HG03439 (cell line): ENCODE measurements at regions not wholly inside any gene's neighbourhood (a gene's known extent, or its start where the extent isn't known, plus 50 kb on each side); places are given as distances from the start of the nearest gene placed in this dataset.
"Not testable (repeated sequence)": the region's sequence is repeated elsewhere in the genome, so short reads cannot be mapped to it uniquely, and the experiment has no call there.

Source experiments
- ATAC-seq: cut with Tn5 transposase; IDR thresholded peaks from one replicate; pipeline ENCODE4 v1.9.1; 2021; ENCODE audit warnings: mild to moderate bottlenecking, moderate library complexity; ENCODE audit not compliant: unreplicated experiment

DNA sequence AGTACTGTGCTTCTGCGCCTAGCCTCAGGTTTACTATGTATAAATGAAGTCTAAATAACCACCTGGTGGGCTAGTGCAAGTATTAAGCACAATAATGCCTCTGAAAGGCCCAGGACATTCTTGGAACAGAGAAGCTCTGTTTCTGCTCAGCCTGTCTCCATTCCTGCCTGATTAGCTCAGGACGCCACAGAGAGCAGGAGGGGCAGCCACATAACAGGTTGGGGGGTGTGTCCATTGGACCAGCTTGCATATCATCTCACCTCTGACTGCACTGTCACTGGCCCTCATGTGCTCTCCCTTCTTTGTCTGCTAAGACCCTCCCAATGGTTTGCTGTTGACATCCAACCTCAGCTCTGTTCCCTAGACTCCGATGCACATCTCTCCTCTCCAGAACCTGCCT is 52.8 kb upstream of the IKZF1 start:
- ATAC-seq, result no peak

DNA sequence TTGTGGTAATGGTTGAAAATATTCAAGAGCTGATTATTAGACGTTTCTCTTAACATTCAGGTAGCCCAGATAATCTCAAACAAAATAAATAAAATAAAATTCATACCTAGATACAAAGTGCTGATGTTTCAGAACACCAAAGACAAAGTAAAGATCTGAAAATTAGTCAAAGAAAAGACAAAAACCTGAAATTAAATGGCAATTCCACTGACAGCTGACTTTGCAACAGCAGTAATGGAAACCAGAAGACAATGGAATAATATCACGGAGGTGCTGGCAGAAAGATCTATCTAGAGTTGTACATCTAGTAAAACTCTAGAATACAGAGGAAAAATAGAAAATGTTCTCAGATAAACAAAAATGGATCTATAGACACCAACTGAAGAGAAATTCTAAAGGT is 58.0 kb upstream of the IKZF1 start:
- ATAC-seq, result no peak

DNA sequence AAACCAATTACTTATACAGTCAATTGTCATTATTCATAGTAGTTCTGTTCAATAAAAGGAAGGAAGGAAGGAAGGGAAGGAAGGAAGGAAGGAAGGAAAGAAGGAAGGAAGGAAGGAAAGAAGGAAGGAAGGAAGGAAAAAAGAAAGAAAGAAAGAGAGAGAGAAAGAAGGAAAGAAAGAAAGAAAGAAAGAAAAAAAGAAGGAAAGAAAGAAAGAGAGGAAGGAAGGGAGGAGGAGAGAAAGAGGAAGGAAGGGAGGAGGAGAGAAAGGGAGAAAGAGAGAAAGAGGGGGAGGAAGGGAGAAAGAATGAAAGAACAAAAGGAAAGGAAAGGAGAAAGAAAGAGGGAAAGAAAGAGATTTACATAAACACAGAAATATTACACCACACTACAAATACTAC is 62.4 kb upstream of the IKZF1 start:
- not testable (repeated sequence) for ATAC-seq

DNA sequence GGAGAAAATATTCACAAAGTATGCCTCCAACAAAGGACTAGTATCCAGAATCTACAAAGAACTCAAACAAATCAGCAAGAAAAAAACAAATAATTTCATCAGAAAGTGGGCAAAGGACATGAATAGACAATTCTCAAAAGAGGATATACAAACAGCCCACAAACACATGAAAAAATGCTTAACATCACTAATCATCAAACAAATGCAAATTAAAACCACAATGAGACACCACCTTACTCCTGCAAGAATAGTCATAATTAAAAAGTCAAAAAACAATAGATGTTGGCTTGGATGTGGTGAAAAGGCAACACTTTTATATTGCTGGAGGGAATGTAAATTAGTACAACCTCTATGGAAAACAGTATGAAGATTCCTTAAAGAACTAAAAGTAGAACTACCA is 63.8 kb upstream of the IKZF1 start:
- ATAC-seq, result not testable (repeated sequence)

DNA sequence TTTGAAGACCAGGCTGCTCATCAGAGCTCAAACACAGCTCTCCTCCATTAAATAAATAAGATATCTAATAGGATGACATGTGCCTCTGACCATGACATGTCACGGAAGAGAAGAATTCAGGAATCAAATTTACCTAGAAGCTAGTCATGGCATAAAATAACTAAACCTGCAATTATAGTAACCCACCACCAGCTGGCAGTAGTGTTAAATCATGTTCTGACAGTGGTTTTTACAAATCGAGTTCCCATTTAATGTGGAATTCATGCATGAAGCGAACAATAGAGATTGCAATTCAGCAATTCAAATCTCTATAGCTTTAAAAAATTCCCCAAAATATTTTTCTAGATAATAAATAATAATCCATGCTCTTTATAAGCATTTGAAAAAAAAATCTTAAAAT is 74.6 kb upstream of the IKZF1 start:
- ATAC-seq, result no peak

DNA sequence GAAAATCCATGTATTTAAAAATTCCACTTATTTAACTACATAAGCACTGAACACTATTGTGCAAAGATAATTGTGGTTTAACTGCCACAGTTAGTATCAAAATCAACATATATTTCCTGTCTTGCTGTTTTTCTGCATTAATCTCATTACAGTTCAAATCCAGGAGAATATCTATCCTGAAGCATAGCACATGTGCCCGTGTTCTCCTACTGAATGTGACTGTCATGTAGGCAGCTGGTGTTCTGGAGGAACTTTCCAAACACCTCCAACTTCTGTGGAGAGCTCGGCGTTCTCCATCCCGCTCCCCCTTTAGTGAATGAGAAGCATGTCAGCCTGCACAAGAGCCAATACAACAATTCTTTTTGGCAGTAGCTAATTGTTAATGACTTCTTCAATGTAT is 76.4 kb upstream of the IKZF1 start:
- ATAC-seq, result no peak

DNA sequence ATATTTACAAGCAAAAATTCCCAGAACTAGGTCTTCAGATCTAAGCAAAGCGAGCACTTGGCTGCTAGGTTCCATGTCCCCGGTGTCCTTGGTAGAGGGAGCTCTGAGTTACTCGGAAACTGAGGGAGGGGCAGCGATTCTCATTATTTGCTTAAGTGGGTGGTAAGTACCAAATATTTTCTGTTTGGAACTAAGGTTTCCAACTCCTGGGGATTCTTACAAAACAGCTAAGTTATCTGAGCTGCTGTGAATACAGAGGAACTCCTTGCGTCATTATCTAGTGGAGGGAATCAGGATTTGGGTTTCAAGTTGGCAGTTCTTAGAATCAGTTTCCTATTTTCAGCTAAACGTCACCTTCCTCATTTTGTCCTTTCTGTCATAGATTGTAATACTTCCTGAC is 76.8 kb upstream of the IKZF1 start:
- ATAC-seq, result no peak

DNA sequence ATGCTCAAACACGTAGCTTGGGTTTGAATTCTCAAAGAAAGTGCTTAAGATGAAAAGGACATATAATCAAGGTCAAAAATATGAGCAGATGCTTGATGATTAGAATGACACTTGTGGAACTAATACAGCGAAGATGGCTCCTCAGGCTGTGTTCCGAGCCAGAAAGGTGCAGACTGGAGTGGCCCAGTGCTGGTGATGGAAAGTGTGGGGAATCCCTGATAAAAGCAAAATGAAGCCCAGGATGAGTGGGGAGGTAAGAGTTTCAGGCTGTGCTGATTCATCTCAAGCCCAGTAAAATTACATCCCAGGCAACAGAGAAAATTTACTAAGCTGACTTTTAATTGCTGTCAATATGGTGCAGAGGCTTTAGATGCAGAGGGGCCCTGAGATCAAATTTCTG is 77.8 kb upstream of the IKZF1 start:
- no peak for ATAC-seq

DNA sequence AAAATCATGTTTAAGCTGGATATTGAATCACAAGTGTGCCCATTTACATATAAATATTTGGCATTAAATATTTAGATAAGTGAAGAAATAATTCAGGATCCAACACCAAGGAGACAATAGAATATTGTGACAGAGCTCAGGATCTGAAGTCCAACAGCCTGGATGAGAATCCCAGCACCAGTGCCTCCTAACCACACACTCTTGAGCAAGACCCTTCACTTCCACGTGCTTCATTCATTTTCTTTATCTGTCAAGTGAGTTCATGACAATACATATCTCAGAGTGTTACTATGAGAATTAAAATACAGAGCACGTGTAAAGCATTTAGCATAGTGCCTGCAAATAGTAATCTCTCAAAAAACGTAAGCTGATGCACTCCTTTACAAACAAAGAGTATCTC is 78.4 kb upstream of the IKZF1 start:
- ATAC-seq, result no peak

DNA sequence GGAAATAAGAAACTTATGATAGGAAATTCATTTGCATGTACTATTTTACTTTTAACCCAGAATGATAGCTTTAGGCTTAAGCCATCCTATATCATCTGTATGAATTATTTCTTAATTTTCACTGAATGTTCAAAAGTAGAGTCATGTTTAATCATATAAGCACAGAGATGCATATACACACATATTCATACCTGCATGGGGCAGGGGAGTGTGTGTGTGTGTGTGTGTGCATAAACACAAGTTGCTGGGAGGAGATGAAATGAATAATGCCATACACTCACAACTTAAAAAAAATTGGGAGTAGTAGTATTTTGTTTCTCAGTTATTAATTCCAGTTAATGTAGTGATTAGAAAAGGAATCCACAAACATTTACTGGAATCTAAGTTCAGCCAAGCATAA is 83.1 kb upstream of the IKZF1 start:
- no peak for ATAC-seq

DNA sequence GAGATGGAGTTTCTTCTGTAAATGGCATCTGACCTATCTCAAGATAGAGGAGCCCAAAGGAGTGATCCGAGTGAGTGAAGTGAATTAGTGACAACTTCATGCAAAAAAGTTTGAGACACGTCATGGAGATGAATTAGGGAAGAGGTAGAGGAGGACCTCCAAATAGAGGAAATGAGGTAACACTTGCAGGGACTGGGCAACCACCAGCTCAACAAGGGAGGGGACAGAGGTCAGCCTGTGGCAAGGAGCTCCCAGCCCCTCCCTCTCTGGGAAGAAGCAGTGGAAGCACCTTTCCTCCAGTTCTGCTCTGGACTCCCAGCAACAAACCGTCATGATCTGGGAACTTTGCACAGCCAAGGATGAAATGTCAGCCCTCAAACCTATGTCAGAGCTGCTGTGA is 83.5 kb upstream of the IKZF1 start:
- ATAC-seq, result no peak

DNA sequence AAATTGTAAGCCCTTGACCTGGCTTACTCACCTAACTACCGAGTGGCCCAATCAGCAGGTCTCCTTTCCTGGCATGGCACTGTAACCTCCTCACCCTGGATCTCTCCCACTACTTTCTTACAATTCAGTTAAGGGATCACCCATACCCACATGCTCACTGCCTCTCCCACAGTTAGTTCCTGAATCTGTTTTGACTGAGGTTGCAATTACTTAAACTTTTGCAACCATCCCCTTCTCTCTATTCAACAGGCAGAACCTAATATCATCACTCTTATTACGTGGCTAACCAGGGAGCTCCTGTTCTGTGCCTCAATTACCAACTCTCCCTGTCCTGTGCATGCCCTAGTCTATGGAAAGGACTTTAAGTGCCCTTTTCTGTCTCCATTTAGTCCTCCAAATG is 84.2 kb upstream of the IKZF1 start:
- ATAC-seq, result no peak

DNA sequence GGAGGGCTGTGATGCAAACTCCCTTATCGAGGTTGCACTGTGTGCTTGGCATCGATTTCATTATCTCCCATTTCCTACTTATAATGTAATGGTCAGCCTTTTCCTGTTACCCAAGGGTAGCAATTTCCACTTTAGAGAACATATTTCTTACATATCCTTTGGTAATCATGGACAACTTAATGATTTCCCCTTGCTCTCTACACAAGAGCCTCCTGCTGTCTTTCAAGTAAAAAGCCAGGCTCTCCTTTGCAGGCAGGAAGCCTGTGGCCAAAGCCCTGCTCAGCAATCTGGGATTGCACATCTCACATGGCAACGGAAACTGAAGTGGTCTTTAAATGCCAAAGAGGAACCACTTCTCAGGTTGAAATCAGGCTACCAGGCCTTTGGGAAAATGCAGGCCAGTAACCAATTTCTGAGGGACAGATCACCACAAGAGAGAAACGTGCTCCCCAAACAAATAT is 86.7 kb upstream of the IKZF1 start:
- no peak for ATAC-seq

DNA sequence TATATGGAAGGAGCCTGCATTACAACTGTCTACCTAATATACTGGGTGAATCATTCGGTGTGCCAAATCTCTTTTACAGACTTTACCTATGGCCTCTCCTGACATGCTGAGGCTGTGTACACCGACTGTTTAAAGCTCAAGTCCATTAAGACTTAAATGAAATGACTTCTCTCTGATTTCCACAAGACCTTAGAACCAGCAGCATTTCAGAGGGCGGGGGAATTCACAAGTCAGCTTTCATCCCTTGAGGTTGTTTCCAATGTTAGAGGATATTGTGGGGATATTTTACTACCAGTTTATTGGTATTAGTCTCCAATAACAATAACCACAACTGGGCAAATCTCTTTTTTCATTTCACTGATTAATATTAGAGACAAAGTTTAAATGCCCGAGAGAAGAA is 87.1 kb upstream of the IKZF1 start:
- no peak for ATAC-seq

DNA sequence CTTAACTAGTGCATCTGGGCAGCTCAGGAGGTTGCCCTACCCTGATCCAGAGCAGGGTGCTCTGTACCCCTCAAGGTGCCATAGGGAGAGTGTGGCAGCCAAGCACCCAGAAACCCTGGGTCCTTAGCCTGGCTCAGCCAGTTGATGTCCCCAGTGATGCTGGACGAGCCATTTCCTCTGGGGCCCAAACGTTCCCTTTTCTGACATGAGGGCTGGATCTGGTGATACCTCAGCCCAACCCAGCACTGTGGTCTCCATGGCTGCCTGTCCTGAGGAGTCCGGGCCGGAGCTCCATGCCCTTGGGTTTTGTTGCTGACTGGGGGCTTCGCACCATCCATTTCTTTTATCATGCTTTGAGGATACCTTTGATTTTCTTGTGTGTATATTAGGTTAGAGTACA is 87.9 kb upstream of the IKZF1 start:
- ATAC-seq, result no peak

DNA sequence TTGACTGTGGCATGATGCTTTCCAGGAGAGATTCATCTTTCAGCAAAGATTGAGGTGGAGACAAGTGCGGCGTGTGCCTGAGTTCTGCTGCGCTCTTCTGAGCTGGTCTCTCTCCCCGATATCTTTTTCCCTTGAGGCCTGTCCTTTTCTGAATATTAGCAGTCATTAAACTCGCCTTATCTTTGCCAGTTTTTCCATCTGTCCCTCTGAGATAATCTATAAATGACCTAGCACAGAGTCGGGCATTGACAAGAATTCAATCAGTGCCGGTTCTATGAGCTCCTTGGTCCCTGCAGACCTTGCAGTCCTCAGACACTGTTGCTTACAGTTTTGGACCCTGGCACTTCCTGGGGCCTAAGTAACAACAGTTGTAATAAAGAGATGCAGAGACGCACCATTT is 89.7 kb upstream of the IKZF1 start:
- ATAC-seq, result no peak

DNA sequence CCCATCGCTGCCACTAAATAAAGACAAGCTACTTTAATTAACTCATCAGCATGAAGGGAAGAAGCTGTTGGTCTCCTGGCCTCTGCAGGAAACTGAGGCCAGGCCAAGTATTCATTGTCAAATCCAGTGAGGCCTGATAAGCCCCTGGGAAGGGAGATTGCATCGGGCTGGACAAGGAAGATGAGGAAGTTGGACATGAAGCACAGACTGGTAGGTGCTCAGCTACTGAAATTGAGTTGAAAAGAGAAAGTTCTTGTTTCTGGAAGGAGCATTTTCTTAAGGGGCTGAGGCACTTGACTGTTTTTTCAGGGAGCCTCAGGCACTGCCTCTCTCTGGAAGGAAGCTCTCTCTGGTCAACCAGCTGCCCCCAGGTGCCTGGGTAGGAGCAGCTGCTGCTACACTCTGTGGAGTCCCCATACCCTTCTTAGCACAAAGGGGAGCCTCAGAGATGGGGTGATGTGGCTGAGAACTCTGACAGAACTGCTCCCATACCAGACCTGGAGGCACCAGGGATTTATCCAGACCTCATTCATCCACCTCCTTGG is 90.3 kb upstream of the IKZF1 start:
- ATAC-seq, result no peak

DNA sequence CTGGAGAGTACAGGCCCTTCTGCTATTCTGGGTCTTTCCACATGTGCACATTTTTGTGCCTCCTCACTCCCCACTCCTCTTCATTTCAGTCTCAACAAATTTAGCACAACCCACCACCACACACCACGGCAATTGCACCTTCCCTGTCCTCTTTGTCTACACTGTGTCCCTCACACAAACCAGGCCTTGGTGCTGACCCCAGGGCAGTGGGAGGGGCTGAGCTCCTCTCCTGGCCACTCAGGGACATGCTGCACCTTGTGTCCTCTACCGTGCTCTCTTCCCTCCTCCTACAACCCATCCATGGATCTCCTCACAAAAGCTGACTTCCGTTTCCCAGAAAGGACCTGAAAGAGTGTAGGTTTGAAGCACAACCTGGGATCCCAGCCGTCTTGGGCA is 90.9 kb upstream of the IKZF1 start:
- no peak for ATAC-seq

DNA sequence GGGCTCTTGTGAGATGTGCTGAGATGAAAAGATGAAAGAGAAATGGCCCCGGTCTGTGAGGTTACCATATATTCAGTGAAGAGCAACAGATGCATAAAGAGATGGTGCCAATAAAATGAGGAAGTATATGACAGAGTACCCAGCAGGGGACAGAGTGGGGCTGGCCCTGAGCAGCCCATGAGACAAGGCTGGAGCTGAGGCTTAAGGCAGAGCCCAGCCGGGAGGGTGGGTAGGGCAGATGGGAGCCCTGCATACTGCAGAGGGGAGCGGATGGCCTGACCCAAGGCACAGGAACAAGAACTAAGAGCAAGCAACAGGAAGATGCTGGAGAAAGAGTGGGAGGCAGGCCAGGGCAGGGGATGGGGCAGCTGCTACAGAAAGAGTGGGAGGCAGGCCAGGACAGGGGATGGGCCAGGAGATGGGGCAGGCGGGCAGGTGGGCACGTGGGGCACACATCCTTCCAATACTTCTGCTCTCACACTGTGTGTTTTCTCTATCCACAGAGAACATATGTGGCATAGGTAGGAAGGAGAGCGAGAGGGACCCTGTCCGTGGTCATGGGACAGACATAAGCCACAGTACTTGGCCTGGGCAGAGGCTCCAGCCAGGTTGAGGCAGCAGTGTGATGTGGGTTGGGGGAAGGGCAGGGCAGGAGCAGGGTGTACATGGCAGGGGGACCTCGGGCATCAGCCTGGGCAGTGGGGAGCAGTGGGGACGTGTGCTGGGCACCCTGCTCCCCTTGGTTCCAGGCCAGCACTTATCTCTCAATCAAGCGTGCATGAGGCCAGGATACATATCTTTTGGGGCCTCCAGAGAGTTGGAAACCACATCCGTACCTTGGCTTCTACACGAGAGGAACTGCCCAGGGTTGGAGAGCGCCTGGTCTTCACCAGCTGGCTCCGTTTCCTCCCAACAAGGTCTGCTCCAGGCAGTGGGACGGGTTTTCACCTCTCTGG is 91.6 kb upstream of the IKZF1 start:
- ATAC-seq, result no peak

DNA sequence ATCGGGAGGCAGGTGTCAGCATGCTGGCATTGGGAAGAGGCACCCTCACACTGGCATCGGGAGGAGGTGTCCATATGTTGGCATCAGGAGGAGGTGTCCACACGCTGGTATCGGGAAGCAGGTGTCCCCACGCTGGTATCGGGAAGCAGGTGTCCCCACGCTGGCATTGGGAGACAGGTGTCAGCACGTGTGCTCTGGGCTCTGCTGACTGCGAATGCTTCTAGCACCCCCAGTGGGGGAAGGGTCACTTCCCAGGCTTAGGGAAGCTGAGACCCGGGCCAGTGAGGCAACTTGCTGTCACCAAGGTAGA is 92.5 kb upstream of the IKZF1 start:
- ATAC-seq, result no peak

DNA sequence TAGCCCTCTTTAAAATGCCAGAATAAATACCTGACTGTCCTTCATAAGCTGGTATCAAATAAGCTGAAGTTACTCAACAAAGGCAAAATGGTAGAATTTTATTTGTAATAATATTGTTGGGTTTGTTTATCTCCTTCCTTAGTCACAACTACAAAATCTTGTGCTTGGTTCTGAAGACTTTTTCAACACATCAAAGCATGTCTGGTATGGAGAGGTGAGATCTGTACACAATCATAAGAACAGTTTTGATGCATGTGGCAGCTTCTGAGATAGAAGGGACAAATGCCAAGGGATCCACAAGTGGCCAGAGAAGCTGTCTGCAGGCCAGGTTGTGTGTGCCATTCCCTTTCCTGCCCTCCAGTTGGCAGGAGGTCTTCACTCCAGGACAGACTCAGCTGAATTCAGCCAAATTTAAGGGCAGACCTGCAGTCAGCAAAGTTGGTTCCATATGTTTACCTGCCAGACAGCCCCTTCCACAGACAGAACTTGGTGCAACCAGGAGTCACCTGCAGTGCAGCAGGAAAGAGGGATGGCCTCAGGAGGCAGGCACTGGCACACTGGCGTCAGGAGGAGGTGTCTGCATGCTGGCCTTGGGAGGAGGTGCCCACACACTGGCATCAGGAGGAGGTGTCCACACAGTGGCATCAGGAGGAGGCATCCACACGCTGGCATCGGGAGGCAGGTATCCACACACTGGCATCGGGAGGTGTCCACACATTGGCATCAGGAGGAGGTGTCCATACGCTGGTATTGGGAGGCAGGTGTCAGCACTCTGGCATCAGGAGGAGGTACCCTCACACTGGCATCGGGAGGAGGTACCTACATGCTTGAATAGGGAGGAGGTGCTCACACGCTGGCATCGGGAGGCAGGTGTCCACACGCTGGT is 93.1 kb upstream of the IKZF1 start:
- no peak for ATAC-seq

DNA sequence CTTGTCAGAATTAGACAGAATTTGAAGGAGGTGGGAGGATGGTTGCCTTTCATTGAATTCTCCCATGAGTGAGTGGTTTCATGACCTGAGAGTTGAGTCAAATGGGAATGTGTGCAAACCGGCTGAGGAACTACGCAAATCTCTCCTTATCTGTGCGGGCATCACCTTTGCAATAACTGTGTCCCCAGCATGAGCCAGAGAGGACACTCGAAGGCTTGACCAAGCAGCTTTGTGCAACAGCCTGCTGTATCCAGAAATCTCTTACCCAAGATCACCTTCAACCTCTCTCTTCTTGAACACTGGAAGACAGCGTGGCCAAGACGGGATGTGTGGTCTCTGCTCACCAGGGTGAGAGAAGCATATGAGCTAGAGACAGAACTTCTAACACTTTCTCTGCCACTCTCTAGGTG is 93.8 kb upstream of the IKZF1 start:
- ATAC-seq, result peak; percentile 39
